Stimulated activated CD8-positive, alpha-beta memory T cell treated with anti-CD3 and anti-CD28 coated beads, Interleukin-7, amount 100 ng/mL, for 48 hours (primary cell): ENCODE measurements at regions not wholly inside any gene's neighbourhood (a gene's known extent, or its start where the extent isn't known, plus 50 kb on each side); places are given as distances from the start of the nearest gene placed in this dataset.

Source experiments
- DNase-seq, 2 donors: peaks; one replicate each; pipeline ENCODE4 v3.0.0-alpha.2; 2020; ENCODE audit warnings: low read depth in 1 of 2; ENCODE audit errors: extremely low read depth in 1 of 2

GRCh38 chr17:68812876-68813584, 142.2 kb downstream of the ABCA8 start:
- DNase-seq, result no peak

DNA sequence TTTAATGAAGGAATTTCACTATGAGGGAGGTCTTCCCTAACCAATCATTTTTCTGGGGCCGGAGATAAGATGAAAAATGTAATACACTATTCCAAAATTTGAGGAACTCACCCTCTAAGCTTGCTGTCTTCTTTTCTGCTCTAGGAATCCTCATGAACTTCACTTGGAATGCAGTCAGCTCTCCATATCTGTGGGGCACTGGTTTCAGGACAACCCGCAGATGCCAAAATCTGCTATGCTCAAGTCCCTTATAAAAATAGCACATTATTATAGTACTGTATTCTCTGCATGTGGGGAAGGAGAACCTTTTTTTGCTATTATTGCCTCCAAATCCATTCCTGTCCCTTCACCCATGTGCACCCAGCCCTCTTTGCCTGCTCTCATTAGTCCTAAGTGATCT, 146.0 kb downstream of the ABCA8 start:
- no peak for DNase-seq

- no peak for DNase-seq
Measured at GRCh38 chr17:68807998-68808772, 147.0 kb downstream of the ABCA8 start.

DNA sequence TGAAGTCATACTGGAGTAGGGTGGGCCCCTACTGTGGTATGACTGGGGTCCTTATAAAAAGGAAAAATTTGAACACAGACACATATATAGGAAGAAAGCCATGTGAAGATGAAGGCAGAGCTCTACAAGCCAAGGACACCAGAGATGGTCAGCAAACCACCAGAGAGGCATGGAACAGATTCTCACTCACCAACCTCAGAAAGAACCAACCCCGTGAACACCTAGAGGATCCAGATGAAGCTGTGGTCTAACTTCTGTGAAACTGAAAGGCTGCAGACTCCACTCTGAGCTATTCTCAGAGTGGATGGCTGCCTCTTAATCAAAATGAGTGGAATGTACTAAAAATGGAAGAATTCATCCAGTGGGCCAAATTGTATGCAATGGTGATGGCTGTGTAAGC, 149.6 kb downstream of the ABCA8 start:
- no peak for DNase-seq

DNA sequence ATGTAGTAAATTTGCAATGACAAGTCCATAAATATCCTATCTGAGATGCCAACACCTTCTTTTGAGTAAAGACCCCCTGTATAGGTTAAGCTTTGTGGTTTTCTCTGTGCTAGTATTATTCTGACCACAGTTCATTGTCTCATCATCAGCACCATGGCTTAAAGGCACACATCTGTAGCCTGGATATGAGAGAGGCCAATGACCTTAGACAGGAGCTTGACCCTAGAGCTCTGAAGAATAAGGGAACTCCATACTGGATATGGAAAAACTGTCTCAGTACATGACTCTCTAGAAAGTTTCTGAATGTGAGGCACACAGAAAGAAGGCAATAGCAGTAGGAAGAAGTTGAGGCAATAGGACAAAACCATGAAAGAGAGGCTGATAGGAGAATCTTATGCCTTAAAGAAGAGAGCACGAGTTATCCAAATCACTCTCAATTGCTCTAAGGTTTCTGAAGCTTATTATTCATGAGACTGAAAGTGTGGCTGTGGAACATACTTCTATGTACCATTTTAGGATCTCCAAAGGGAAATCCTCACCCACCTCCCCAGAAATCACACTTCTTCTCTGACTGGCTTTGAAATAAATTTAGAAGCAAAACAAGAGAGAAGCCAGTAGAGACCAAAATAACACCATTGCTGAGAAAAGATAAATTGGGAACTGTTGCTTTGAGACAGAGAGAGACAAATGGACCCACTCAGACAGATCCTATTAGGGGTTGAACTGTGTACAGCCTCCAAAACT, 150.2 kb downstream of the ABCA8 start:
- DNase-seq, result no peak

- DNase-seq, result no peak
Measured at GRCh38 chr17:68803164-68803929, 151.8 kb downstream of the ABCA8 start.

DNA sequence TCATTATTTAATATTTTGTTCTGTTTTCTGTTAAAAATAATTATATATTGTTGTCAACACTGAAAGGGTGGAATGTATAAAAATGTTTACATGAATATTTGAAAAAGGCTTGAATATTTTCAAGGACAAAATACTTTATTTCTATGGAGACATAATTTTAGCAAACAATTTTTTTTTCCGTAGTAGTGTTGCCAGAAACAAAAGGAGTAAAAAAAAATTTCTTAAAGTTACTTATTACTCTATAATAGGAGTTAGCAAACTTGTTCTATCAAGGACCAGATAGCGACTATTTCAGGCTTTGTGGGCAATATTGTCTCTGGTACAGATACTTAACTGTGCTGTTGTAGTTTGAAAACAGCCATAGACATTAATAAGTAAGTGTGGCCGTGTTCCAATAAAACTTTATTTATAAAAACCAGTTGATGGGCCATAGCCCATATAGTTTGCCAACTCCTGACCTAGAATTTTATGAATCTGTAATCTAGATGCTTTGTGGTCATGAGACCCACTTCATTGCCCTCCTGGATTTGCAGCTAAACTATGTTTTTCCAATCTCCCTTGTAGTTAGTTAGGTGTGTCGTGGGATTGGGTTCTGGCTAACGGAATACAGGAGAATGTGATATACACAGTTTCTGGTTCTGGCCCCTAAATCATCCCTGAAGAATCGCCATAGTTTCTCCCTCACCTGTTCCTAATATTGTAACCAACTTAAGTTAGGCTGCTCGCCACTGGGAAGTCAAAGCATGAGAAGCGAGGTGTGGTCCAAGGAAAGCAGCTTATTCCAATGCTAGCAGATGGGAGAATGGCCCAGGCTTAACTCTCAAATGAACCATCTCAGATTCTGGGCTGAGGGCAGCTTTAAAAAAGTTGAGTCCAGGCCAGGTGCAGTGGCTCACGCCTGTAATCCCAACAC, 153.6 kb downstream of the ABCA8 start:
- no peak for DNase-seq

DNA sequence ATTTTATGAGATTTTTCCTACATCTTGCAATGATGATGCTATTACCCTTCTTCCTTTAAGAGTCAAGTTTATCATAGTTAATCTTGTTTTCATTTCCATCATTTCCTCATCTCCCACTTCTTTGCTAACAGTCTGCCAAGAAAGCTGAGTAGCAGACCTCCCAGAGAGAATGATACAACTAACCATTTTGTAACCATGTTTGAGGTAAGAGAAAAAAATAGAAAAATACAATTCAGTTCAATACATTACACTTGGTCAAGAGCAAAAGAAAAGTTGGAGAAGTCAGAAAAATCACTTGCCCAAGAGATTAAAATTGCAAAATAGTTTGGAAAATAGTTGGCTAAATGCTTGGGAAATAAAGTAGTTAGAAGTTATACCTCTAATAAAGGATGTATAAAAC, 154.4 kb downstream of the ABCA8 start:
- no peak for DNase-seq

DNA sequence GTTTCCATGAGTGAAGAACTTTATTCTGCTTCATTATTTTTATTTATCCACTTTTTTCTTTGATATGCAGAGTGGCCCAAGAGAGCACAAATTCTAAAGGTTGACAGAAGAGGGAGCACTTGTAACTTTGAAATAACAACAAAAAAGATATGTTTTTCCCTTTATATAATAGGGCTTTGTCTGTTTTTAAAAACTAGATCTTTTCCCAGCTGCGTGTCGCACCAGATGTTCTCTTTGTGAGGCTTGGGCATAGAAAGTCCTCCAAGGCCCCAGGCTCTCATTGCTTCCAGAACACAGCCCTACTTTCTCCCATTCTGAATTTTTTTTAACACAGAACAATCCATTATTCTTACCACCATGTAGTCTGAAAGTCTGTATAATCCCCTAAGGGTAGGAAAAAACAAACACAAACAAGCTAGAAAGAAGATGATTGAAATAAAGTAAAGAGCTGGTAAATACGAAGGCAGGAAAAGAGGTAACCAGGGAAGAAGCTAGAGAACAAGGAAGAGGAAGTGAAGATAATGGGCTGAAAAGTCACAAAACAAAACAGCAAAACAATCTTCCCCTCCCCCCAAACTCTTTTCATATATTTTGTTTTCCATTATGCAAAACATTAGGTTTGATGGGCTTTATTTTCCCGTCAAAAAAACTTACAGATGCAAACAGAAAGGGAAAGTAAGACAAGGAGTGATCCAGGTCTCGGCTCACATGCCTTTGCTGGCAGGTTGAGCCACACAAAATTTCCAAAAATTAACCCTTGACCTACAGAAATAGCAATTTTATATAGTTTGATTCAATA, 160.4 kb downstream of the ABCA8 start:
- no peak for DNase-seq

- no peak for DNase-seq
Measured at GRCh38 chr17:68792873-68793272, 162.3 kb downstream of the ABCA8 start.

DNA sequence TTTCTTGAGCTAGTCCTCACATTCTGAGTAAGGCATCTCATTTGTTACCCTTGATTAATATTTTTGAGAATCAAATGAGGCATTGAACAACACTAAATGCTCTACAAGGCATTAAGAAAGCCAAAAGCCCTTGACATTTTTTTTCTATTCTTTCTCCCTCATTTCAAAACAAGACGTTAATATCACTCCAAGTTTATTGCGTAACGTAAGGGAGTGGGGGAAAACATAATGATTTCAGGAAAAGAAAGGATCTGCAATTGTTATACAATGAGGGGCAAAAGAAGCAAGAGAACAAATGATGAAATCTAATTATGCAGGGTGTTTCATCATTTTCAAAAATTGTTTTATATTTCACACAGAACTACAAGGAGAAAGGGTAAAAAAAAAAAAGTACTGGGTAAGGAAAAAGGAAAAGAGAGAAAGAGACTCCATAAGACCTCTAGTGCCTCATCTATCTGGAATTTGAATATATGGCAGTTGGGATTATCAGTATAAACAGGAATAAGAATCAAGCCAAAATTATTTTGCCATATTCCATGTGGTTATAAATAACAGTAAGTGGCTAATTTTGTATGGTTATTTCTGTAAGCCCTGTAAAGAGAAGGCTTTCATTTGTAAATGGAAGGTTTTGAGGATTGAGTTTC, 163.0 kb downstream of the ABCA8 start:
- DNase-seq, result no peak

DNA sequence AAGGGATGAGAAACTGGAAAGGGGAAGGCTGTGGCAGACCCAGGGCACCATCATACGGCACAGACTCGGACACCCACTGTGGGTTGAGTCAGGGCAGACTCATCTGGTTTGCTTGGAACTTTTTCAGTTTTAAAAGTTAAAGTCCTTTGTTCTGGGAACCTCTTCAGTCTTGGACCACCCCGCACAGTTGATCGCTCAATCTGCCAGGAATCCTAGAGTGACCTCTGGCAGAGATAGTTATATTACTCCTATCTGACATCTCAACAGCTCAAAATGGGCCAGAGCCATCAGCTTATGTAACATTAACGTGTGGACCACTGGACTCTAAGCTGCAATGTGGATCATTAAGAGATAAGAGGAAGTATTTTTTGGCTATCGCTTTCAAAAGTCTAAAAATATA, 164.3 kb downstream of the ABCA8 start:
- no peak for DNase-seq

DNA sequence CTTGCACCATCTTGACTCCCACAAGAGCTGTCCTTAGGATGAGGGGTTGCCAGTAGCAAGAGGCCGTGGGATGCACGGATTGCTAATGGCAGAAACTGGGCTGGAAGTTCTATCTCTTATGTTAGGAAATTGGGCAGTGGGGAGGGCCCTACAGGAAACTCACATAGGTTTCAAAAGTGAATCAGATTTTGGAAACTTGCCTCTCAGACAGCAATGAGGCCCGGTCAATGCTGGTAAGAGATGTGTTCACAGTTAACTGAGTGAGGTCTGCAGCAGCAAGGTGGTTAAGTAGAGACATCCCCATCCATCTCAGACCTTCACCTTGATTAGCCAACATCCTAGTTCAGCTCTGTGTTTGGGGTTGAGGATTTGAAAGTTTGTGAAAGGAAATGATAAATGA, 164.7 kb downstream of the ABCA8 start:
- no peak for DNase-seq

DNA sequence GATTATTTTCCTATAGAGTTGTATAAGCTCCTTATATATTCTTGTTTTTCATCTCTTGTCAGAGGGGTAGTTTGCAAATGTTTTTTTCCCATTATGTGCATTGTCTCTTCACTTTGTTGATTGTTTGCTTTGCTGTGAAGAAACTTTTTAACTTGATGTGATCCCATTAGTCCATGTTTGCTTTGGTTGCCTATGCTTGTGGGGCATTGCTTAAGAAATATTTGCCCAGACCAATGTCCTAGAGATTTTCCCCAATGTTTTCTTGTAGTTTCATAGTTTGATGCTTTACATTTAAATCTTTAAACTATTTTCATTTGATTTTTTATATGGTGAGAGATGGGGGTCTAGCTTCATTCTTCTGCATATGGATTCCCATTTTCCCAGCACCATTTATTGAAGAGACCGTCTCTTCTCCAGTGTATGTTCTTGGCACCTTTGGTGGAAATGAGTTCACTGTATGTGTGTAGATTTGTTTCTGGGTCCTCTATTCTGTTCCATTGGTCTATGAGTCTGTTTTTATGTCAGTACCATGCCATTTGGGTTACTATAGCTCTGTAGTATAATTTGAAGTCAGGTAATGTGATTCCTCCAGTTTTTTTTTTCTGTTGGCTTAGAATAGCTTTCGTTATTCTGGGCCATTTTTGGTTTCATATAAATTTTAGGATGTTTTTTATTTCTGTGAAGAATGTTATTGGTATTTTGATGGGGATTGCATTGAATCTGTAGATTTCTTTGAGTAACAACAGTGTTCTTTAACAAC, 165.8 kb downstream of the ABCA8 start:
- no peak for DNase-seq

GRCh38 chr17:68785565-68786486, 169.4 kb downstream of the ABCA8 start:
- DNase-seq, result no peak

- DNase-seq, result no peak
Measured at GRCh38 chr17:68784431-68784830, 170.8 kb downstream of the ABCA8 start.

- no peak for DNase-seq
Measured at GRCh38 chr17:68783861-68784260, 171.3 kb downstream of the ABCA8 start.
